HG03175 (cell line): ENCODE measurements at regions not wholly inside any gene's neighbourhood (a gene's known extent, or its start where the extent isn't known, plus 50 kb on each side); places are given as distances from the start of the nearest gene placed in this dataset.

Source experiments
- ATAC-seq: cut with Tn5 transposase; IDR thresholded peaks from one replicate; pipeline ENCODE4 v1.9.1; 2021; ENCODE audit warnings: mild to moderate bottlenecking, moderate library complexity; ENCODE audit not compliant: unreplicated experiment

GRCh38 chr9:16223074-16223871 lies 647.2 kb downstream of the BNC2 start:
- no peak for ATAC-seq

GRCh38 chr9:16230731-16231130 lies 639.7 kb downstream of the BNC2 start:
- ATAC-seq: no peak

- no peak for ATAC-seq
Measured at GRCh38 chr9:16236311-16236710, 634.2 kb downstream of the BNC2 start.

GRCh38 chr9:16236882-16237281 lies 633.6 kb downstream of the BNC2 start:
- no peak for ATAC-seq

GRCh38 chr9:16238623-16239138 lies 631.8 kb downstream of the BNC2 start:
- no peak for ATAC-seq

- ATAC-seq: no peak
Measured at GRCh38 chr9:16241231-16241630, 629.2 kb downstream of the BNC2 start.

- no peak for ATAC-seq
Measured at GRCh38 chr9:16243798-16244197, 626.7 kb downstream of the BNC2 start.

- no peak for ATAC-seq
Measured at GRCh38 chr9:16245756-16246440, 624.6 kb downstream of the BNC2 start.

- ATAC-seq: no peak
Measured at GRCh38 chr9:16246785-16247184, 623.7 kb downstream of the BNC2 start.

- ATAC-seq: no peak
Measured at GRCh38 chr9:16247188-16247875, 623.1 kb downstream of the BNC2 start.

GRCh38 chr9:16248822-16249221 lies 621.6 kb downstream of the BNC2 start:
- no peak for ATAC-seq

GRCh38 chr9:16252616-16253015 lies 617.9 kb downstream of the BNC2 start:
- ATAC-seq: no peak

GRCh38 chr9:16254674-16255073 lies 615.8 kb downstream of the BNC2 start:
- no peak for ATAC-seq

- ATAC-seq: no peak
Measured at GRCh38 chr9:16255217-16255616, 615.3 kb downstream of the BNC2 start.

- no peak for ATAC-seq
Measured at GRCh38 chr9:16257604-16258003, 612.9 kb downstream of the BNC2 start.

- no peak for ATAC-seq
Measured at GRCh38 chr9:16258191-16258590, 612.3 kb downstream of the BNC2 start.

- no peak for ATAC-seq
Measured at GRCh38 chr9:16258708-16259107, 611.8 kb downstream of the BNC2 start.

- ATAC-seq: no peak
Measured at GRCh38 chr9:16262477-16263261, 607.8 kb downstream of the BNC2 start.

- no peak for ATAC-seq
Measured at GRCh38 chr9:16265688-16266087, 604.8 kb downstream of the BNC2 start.

- ATAC-seq: no peak
Measured at GRCh38 chr9:16266648-16267276, 603.7 kb downstream of the BNC2 start.
